ENCODE measurements at regions not wholly inside any gene's neighbourhood (a gene's known extent, or its start where the extent isn't known, plus 50 kb on each side); places are given as distances from the start of the nearest gene placed in this dataset.

GRCh38 chr12:77342253-77342652 is 276.9 kb upstream of the E2F7 start:
- no peak for ATAC-seq
- no peak for DNase-seq
- intact Hi-C loops (cut with DNase I) = no loop called here

- ATAC-seq (peak in 1 of 2 donors; percentile 65), DNase-seq (no peak)
- intact Hi-C loops (cut with DNase I) = no loop called here
Measured at GRCh38 chr12:77339610-77340009, 274.2 kb upstream of the E2F7 start.

GRCh38 chr12:77337362-77337761 is 272.0 kb upstream of the E2F7 start:
- DNase-seq (no peak), ATAC-seq (no peak)
- intact Hi-C loops (cut with DNase I) = no loop called here

- DNase-seq (no peak), ATAC-seq (no peak)
- intact Hi-C loops (cut with DNase I) = no loop called here
Measured at GRCh38 chr12:77334806-77335205, 269.4 kb upstream of the E2F7 start.

- intact Hi-C loops (cut with DNase I) = loop anchor here in 1 of 2 donors (10.0 kb wide), 1 partner anchor 106 kb away; no protein-coding TSS in a partner anchor
- no peak for DNase-seq
Measured at GRCh38 chr12:77328326-77328725, 263.0 kb upstream of the E2F7 start.

GRCh38 chr12:77325511-77326236 is 260.3 kb upstream of the E2F7 start:
- ATAC-seq (peak; percentile 49 to 62), DNase-seq (peak; percentile 23)
- intact Hi-C loops (cut with DNase I) = loop anchor here in 1 of 2 donors (10.0 kb wide), 1 partner anchor 109 kb away; no protein-coding TSS in a partner anchor

More at GRCh38 chr12:77328326-77328725, 263.0 kb upstream of the E2F7 start:
- ATAC-seq = no peak

GRCh38 chr12:77324763-77325468 is 259.5 kb upstream of the E2F7 start:
- intact Hi-C loops (cut with DNase I) = loop anchor here in 1 of 2 donors (10.0 kb wide), 1 partner anchor 110 kb away; no protein-coding TSS in a partner anchor
- DNase-seq (peak; percentile 85), ATAC-seq (peak; percentile 95 to 99)

GRCh38 chr12:77324416-77324762 is 259.0 kb upstream of the E2F7 start:
- DNase-seq = no peak
- intact Hi-C loops (cut with DNase I) = loop anchor here in 1 of 2 donors (10.0 kb wide), 1 partner anchor 110 kb away; no protein-coding TSS in a partner anchor
- ATAC-seq = no peak

GRCh38 chr12:77323788-77324415 is 258.5 kb upstream of the E2F7 start:
- intact Hi-C loops (cut with DNase I) = loop anchor here in 1 of 2 donors (10.0 kb wide), 1 partner anchor 111 kb away; no protein-coding TSS in a partner anchor
- no peak for DNase-seq

GRCh38 chr12:77319166-77319565 is 253.8 kb upstream of the E2F7 start:
- intact Hi-C loops (cut with DNase I) = loop anchor here in 1 of 2 donors (10.0 kb wide), 1 partner anchor 366 kb away; no protein-coding TSS in a partner anchor
- ATAC-seq = no peak
- DNase-seq = no peak

More at GRCh38 chr12:77323788-77324415, 258.5 kb upstream of the E2F7 start:
- ATAC-seq = no peak

- ATAC-seq = no peak
- intact Hi-C loops (cut with DNase I) = loop anchor here in 1 of 2 donors (10.0 kb wide), 1 partner anchor 369 kb away; no protein-coding TSS in a partner anchor
- no peak for DNase-seq
Measured at GRCh38 chr12:77315407-77315806, 250.0 kb upstream of the E2F7 start.

- DNase-seq (no peak), ATAC-seq (no peak)
- intact Hi-C loops (cut with DNase I) = loop anchor here in 1 of 2 donors (10.0 kb wide), 1 partner anchor 370 kb away; no protein-coding TSS in a partner anchor
Measured at GRCh38 chr12:77314378-77315052, 249.1 kb upstream of the E2F7 start.

GRCh38 chr12:77308056-77308455 is 242.7 kb upstream of the E2F7 start:
- intact Hi-C loops (cut with DNase I) = no loop called here
- DNase-seq = no peak
- no peak for ATAC-seq

GRCh38 chr12:77300811-77301210 is 235.4 kb upstream of the E2F7 start:
- DNase-seq = no peak
- intact Hi-C loops (cut with DNase I) = no loop called here

GRCh38 chr12:77299910-77300669 is 234.7 kb upstream of the E2F7 start:
- intact Hi-C loops (cut with DNase I) = no loop called here
- DNase-seq = no peak
- no peak for ATAC-seq

More at GRCh38 chr12:77300811-77301210, 235.4 kb upstream of the E2F7 start:
- ATAC-seq = no peak

- no peak for ATAC-seq
- intact Hi-C loops (cut with DNase I) = no loop called here
- no peak for DNase-seq
Measured at GRCh38 chr12:77299001-77299400, 233.6 kb upstream of the E2F7 start.

GRCh38 chr12:77294016-77294415 is 228.6 kb upstream of the E2F7 start:
- no peak for ATAC-seq
- no peak for DNase-seq
- intact Hi-C loops (cut with DNase I) = no loop called here

GRCh38 chr12:77274926-77275325 is 209.6 kb upstream of the E2F7 start:
- DNase-seq (no peak), ATAC-seq (no peak)
- intact Hi-C loops (cut with DNase I) = no loop called here

Measured in left cardiac atrium (tissue), 4 donors.